ENCODE measurements at regions not wholly inside any gene's neighbourhood (a gene's known extent, or its start where the extent isn't known, plus 50 kb on each side); places are given as distances from the start of the nearest gene placed in this dataset.
A peak's percentile ranks its signal among the peaks of the same experiment; 100 is the strongest.
"Not testable (repeated sequence)": the region's sequence is repeated elsewhere in the genome, so short reads cannot be mapped to it uniquely, and the experiment has no call there.

GRCh38 chr2:189350540-189351209 is 90.6 kb upstream of the WDR75 start:
- no peaks in the 10 kb centered on the region for H3K36me3 ChIP-seq (ENCODE audit: insufficient read depth, low read length)
- H3K27me3 ChIP-seq (ENCODE audit: control insufficient read depth, insufficient read depth, low read length), result no peaks in the 10 kb centered on the region
- H3K4me2 ChIP-seq (ENCODE audit: low read length), result peak overlapping the region; percentile 29
- peak overlapping the region; percentile 73 for H3K9ac ChIP-seq (ENCODE audit: low read depth, low read length)
- peaks cover 34% of the 10 kb centered on the region for H3K4me1 ChIP-seq (ENCODE audit: control insufficient read depth, insufficient read depth, low read length)
- H3K9me3 ChIP-seq (replicated peaks; ENCODE audit: low read length), result peaks cover 3% of the 10 kb centered on the region
- peak overlapping the region; percentile 9 for H3K4me3 ChIP-seq (ENCODE audit: low read length)

- H3K4me1 ChIP-seq (ENCODE audit: control insufficient read depth, insufficient read depth, low read length), result peaks cover 30% of the 10 kb centered on the region
- H3K36me3 ChIP-seq (ENCODE audit: insufficient read depth, low read length); H3K4me3 ChIP-seq (ENCODE audit: low read length); H3K9ac ChIP-seq (ENCODE audit: low read depth, low read length); H3K27me3 ChIP-seq (ENCODE audit: control insufficient read depth, insufficient read depth, low read length); H3K4me2 ChIP-seq (ENCODE audit: low read length); H3K9me3 ChIP-seq (replicated peaks; ENCODE audit: low read length): not testable (repeated sequence)
Observed at GRCh38 chr2:189351933-189352332, 89.3 kb upstream of the WDR75 start.

DNA sequence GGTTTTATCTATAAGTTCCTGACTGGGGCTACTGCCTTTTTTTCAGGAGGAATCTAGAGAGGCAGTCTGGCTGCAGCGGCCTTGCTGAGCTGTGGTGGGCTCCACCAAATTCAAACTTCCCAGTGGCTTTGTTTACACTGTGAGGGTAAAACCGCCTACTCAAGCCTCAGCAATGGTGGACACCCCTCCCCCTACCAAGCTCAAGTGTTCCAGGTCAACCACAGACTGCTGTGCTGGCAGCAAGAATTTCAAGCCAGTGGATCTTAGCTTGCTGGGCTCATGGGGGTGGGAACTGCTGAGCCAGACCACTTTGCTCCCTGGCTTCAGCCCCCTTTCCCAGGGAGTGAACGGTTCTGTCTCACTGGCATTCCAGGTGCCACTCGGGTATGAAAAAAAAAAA is 83.9 kb upstream of the WDR75 start:
- not testable (repeated sequence) for H3K9me3 ChIP-seq (replicated peaks; ENCODE audit: low read length); H3K36me3 ChIP-seq (ENCODE audit: insufficient read depth, low read length); H3K4me3 ChIP-seq (ENCODE audit: low read length); H3K27me3 ChIP-seq (ENCODE audit: control insufficient read depth, insufficient read depth, low read length); H3K4me2 ChIP-seq (ENCODE audit: low read length); H3K9ac ChIP-seq (ENCODE audit: low read depth, low read length); H3K4me1 ChIP-seq (ENCODE audit: control insufficient read depth, insufficient read depth, low read length)

DNA sequence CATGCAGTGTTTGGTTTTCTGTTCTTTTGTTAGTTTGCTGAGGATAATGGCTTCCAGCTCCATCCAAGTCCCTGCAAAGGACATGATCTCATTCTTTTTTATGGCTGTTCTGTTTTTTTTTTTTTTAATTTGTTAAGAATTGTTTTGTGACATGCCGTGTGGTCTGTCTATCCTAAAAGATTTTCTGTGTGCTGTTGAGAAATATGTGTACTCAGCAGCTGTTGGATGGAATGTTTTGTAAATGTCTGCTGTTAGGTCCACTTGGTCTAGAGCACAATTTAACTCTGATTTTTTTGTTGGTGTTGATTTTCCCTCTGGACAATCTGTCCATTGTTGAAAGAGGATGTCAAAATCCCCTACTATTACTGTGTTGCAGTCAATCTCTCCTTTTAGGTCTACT is 80.4 kb upstream of the WDR75 start:
- peak overlapping the region; percentile 46 for H3K9ac ChIP-seq (ENCODE audit: low read depth, low read length)
- no peaks in the 10 kb centered on the region for H3K27me3 ChIP-seq (ENCODE audit: control insufficient read depth, insufficient read depth, low read length)
- H3K36me3 ChIP-seq (ENCODE audit: insufficient read depth, low read length), result no peaks in the 10 kb centered on the region
- H3K9me3 ChIP-seq (replicated peaks; ENCODE audit: low read length), result no peaks in the 10 kb centered on the region
- no peak overlapping the region for H3K4me2 ChIP-seq (ENCODE audit: low read length)
- peaks cover 26% of the 10 kb centered on the region for H3K4me1 ChIP-seq (ENCODE audit: control insufficient read depth, insufficient read depth, low read length)
- H3K4me3 ChIP-seq (ENCODE audit: low read length), result no peak overlapping the region

- Histone ChIP-seq H3K9ac (ENCODE audit: low read depth, low read length) (no peak overlapping the region), H3K4me2 (ENCODE audit: low read length) (no peak overlapping the region), H3K4me3 (ENCODE audit: low read length) (no peak overlapping the region), H3K27me3 (ENCODE audit: control insufficient read depth, insufficient read depth, low read length) (no peaks in the 10 kb centered on the region), H3K9me3 (replicated peaks; ENCODE audit: low read length) (no peaks in the 10 kb centered on the region), H3K36me3 (ENCODE audit: insufficient read depth, low read length) (no peaks in the 10 kb centered on the region), H3K4me1 (ENCODE audit: control insufficient read depth, insufficient read depth, low read length) (peaks cover 26% of the 10 kb centered on the region)
Observed at GRCh38 chr2:189362283-189362682, 79.0 kb upstream of the WDR75 start.

GRCh38 chr2:189363559-189363958 is 77.7 kb upstream of the WDR75 start:
- Histone ChIP-seq H3K4me1 (ENCODE audit: control insufficient read depth, insufficient read depth, low read length) (peaks cover 29% of the 10 kb centered on the region), H3K4me3 (ENCODE audit: low read length) (peak overlapping the region; percentile 11), H3K36me3 (ENCODE audit: insufficient read depth, low read length) (no peaks in the 10 kb centered on the region), H3K9ac (ENCODE audit: low read depth, low read length) (no peak overlapping the region), H3K27me3 (ENCODE audit: control insufficient read depth, insufficient read depth, low read length) (no peaks in the 10 kb centered on the region), H3K9me3 (replicated peaks; ENCODE audit: low read length) (no peaks in the 10 kb centered on the region), H3K4me2 (ENCODE audit: low read length) (no peak overlapping the region)

DNA sequence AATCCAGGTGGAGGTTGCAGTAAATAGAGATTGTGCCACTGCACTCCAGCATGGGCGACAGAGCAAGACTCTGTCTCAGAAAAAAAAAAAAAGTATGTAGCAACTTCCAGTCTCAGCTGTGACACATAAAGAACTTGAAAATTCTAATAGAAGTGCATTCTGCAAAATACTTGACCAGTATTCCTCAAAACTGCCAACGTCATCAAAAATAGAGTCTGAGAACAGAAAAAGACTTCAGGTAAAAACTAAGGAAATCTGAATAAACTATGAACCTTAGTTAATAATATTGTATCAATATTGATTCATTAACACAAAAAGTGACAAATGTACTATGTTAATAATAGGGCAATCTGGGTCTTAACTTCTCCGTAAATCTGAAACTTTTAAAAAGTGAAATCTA is 76.7 kb upstream of the WDR75 start:
- Histone ChIP-seq H3K4me1 (ENCODE audit: control insufficient read depth, insufficient read depth, low read length) (peaks cover 38% of the 10 kb centered on the region), H3K27me3 (ENCODE audit: control insufficient read depth, insufficient read depth, low read length) (no peaks in the 10 kb centered on the region), H3K9me3 (replicated peaks; ENCODE audit: low read length) (no peaks in the 10 kb centered on the region), H3K4me2 (ENCODE audit: low read length) (no peak overlapping the region), H3K9ac (ENCODE audit: low read depth, low read length) (no peak overlapping the region), H3K36me3 (ENCODE audit: insufficient read depth, low read length) (no peaks in the 10 kb centered on the region), H3K4me3 (ENCODE audit: low read length) (no peak overlapping the region)

DNA sequence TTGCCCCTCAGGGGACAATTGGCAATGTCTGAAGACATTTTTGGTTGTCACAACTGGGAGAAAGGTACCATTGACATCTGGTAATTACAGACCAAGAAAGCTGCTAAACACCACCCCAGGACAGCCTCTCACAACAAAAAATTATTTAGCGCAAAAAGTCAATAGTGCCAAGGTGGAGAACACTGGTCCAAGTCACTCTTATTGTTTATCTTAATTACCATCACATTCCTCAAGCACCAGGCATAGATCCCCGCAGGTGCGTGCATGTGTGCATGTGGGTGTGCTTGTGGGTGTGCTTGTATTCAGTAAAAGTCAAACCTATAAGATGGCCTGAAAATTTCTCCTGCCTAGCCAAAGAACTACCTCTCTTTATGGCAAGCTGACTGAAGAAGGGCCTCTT is 74.9 kb upstream of the WDR75 start:
- peaks cover 51% of the 10 kb centered on the region for H3K4me1 ChIP-seq (ENCODE audit: control insufficient read depth, insufficient read depth, low read length)
- no peak overlapping the region for H3K4me3 ChIP-seq (ENCODE audit: low read length)
- H3K9me3 ChIP-seq (replicated peaks; ENCODE audit: low read length), result no peaks in the 10 kb centered on the region
- no peaks in the 10 kb centered on the region for H3K36me3 ChIP-seq (ENCODE audit: insufficient read depth, low read length)
- no peak overlapping the region for H3K4me2 ChIP-seq (ENCODE audit: low read length)
- H3K9ac ChIP-seq (ENCODE audit: low read depth, low read length), result no peak overlapping the region
- H3K27me3 ChIP-seq (ENCODE audit: control insufficient read depth, insufficient read depth, low read length), result no peaks in the 10 kb centered on the region

GRCh38 chr2:189367343-189367742 is 73.9 kb upstream of the WDR75 start:
- Histone ChIP-seq H3K36me3 (ENCODE audit: insufficient read depth, low read length) (no peaks in the 10 kb centered on the region), H3K27me3 (ENCODE audit: control insufficient read depth, insufficient read depth, low read length) (no peaks in the 10 kb centered on the region), H3K4me1 (ENCODE audit: control insufficient read depth, insufficient read depth, low read length) (peaks cover 49% of the 10 kb centered on the region), H3K4me3 (ENCODE audit: low read length) (no peak overlapping the region), H3K4me2 (ENCODE audit: low read length) (no peak overlapping the region), H3K9ac (ENCODE audit: low read depth, low read length) (no peak overlapping the region), H3K9me3 (replicated peaks; ENCODE audit: low read length) (no peaks in the 10 kb centered on the region)

GRCh38 chr2:189369566-189369965 is 71.7 kb upstream of the WDR75 start:
- peak overlapping the region; percentile 65 for H3K9ac ChIP-seq (ENCODE audit: low read depth, low read length)
- no peaks in the 10 kb centered on the region for H3K36me3 ChIP-seq (ENCODE audit: insufficient read depth, low read length)
- H3K4me1 ChIP-seq (ENCODE audit: control insufficient read depth, insufficient read depth, low read length), result peaks cover 53% of the 10 kb centered on the region
- H3K9me3 ChIP-seq (replicated peaks; ENCODE audit: low read length), result no peaks in the 10 kb centered on the region
- H3K4me2 ChIP-seq (ENCODE audit: low read length), result peak overlapping the region; percentile 12
- H3K27me3 ChIP-seq (ENCODE audit: control insufficient read depth, insufficient read depth, low read length), result no peaks in the 10 kb centered on the region
- H3K4me3 ChIP-seq (ENCODE audit: low read length), result peak overlapping the region; percentile 40

DNA sequence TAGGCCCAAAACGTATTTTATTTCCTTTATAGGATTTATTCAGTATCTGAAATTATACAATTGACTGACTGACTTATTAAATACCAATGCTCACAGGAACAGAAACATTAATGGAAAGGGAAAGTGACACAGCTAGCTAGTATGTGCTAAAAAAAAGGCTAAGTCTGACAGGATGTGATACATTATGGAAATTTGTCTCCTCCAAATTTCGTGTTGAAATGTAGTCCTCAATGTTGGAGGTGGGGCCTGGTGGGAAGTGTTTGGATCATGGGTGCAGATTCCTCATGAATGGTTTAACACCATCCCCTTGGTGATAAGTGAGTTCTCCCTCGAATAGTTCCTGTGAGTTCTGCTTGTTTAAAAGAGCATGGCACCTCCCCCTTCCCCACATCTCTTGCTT is 70.6 kb upstream of the WDR75 start:
- Histone ChIP-seq H3K9me3 (replicated peaks; ENCODE audit: low read length) (no peaks in the 10 kb centered on the region), H3K4me1 (ENCODE audit: control insufficient read depth, insufficient read depth, low read length) (peaks cover 58% of the 10 kb centered on the region), H3K4me3 (ENCODE audit: low read length) (peak overlapping the region; percentile 8), H3K4me2 (ENCODE audit: low read length) (peak overlapping the region; percentile 23), H3K36me3 (ENCODE audit: insufficient read depth, low read length) (no peaks in the 10 kb centered on the region), H3K9ac (ENCODE audit: low read depth, low read length) (peak overlapping the region; percentile 65), H3K27me3 (ENCODE audit: control insufficient read depth, insufficient read depth, low read length) (no peaks in the 10 kb centered on the region)

DNA sequence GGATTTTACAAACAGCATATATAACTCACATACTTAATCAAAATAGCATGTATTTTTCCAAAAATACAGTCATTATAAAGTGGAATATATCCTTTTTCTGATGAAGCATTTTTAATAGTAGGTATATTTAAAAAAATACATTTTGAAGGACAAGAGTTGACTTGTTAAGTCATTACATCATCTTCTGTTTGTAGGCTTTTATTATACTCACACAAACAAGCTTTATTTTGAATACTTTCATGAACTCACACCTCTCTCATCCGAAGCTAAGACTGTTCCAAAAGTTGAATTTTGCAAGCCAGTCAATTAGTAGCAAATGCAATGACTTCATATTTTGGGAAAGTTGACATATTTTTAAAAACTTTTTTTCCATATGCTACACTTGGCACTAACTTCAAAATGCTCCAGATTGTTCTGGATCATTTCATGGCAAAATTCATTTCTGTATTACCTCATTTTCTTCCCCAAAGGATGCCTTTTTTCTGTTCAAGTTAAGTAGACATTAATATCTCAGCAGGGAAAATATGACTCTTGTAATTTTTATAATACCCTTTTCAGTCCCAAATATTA is 68.5 kb upstream of the WDR75 start:
- peaks cover 63% of the 10 kb centered on the region for H3K4me1 ChIP-seq (ENCODE audit: control insufficient read depth, insufficient read depth, low read length)
- H3K9ac ChIP-seq (ENCODE audit: low read depth, low read length), result no peak overlapping the region
- no peak overlapping the region for H3K4me3 ChIP-seq (ENCODE audit: low read length)
- H3K36me3 ChIP-seq (ENCODE audit: insufficient read depth, low read length), result no peaks in the 10 kb centered on the region
- H3K9me3 ChIP-seq (replicated peaks; ENCODE audit: low read length), result no peaks in the 10 kb centered on the region
- H3K27me3 ChIP-seq (ENCODE audit: control insufficient read depth, insufficient read depth, low read length), result no peaks in the 10 kb centered on the region
- no peak overlapping the region for H3K4me2 ChIP-seq (ENCODE audit: low read length)

Data from skeletal muscle satellite cell (primary cell).